ENCODE measurements at regions not wholly inside any gene's neighbourhood (a gene's known extent, or its start where the extent isn't known, plus 50 kb on each side); places are given as distances from the start of the nearest gene placed in this dataset.

- FAIRE-seq = no peak
- no peak overlapping the region for H2BK12ac ChIP-seq (ENCODE audit: low read depth, low read length)
These were observed 104.0 kb upstream of the CPM start for GRCh38 chr12:69036999-69037398.

More at GRCh38 chr12:69036999-69037398, 104.0 kb upstream of the CPM start:
- Histone ChIP-seq H4K8ac (ENCODE audit: extremely low read depth, insufficient read depth, low read length) (no peak overlapping the region), H4K5ac (ENCODE audit: insufficient read length, low read depth, low read length) (no peak overlapping the region), H3K79me2 (ENCODE audit: control insufficient read depth in 1 of 2, insufficient read depth in 2 of 2, low read length in 2 of 2) (no peaks in the 10 kb centered on the region), H3K14ac (ENCODE audit: insufficient read length) (no peak overlapping the region), H3K27me3 (replicated peaks in 1 of 4; ENCODE audit: control insufficient read depth in 3 of 4, extremely low read depth in 1 of 4, insufficient read depth in 3 of 4, low read length in 3 of 4) (no peaks in the 10 kb centered on the region; a peak in 1 of 7 replicates), H2AFZ (ENCODE audit: low read length) (no peak overlapping the region), H3K4me2 (ENCODE audit: insufficient read depth in 1 of 2, low read depth in 2 of 2, low read length in 2 of 2) (no peak overlapping the region), H3K9ac (replicated peaks in 1 of 4; ENCODE audit: extremely low read depth in 1 of 4, low read depth in 3 of 4, low read length in 3 of 4) (no peak overlapping the region), H2AK5ac (ENCODE audit: low read depth, low read length) (no peak overlapping the region), H4K91ac (replicated peaks; ENCODE audit: insufficient read length, low read length) (no peak overlapping the region), H2BK15ac (ENCODE audit: low read length) (no peak overlapping the region), H2BK20ac (ENCODE audit: low read length) (no peak overlapping the region), H3K79me1 (ENCODE audit: low read depth, low read length) (no peaks in the 10 kb centered on the region), H4K20me1 (replicated peaks in 1 of 2; ENCODE audit: control insufficient read depth in 1 of 2, insufficient read depth in 2 of 2, low read length in 2 of 2) (no peaks in the 10 kb centered on the region), H3K4ac (replicated peaks; ENCODE audit: insufficient read length, low read depth, low read length) (no peak overlapping the region), H3K36me3 (ENCODE audit: control insufficient read depth in 2 of 4, insufficient read depth in 4 of 4, low read length in 3 of 4) (no peaks in the 10 kb centered on the region), H3K23ac (ENCODE audit: insufficient read length) (no peak overlapping the region), H2BK5ac (ENCODE audit: low read depth, low read length) (no peak overlapping the region), H2BK120ac (replicated peaks; ENCODE audit: low read depth, low read length) (no peak overlapping the region), H3K56ac (replicated peaks; ENCODE audit: insufficient read length, low read depth, low read length) (no peak overlapping the region), H3K4me3 (ENCODE audit: extremely low read depth in 1 of 4, insufficient read depth in 2 of 4, low read depth in 3 of 4, low read length in 4 of 4) (no peak overlapping the region), H3K23me2 (ENCODE audit: low read depth, low read length) (no peaks in the 10 kb centered on the region), H3K9me3 (ENCODE audit: insufficient read depth in 2 of 2, low read depth in 1 of 2, low read length in 1 of 2) (no peaks in the 10 kb centered on the region), H3K27ac (ENCODE audit: low read depth, low read length) (no peak overlapping the region), H3K4me1 (replicated peaks in 1 of 4; ENCODE audit: control insufficient read depth in 3 of 4, insufficient read depth in 4 of 4, low read length in 3 of 4) (no peaks in the 10 kb centered on the region), H3K18ac (ENCODE audit: extremely low read depth, low read length) (no peak overlapping the region)
- DNase-seq (ENCODE audit: low read depth in 1 of 2, low spot score in 2 of 2) = no peak
- ChIA-PET CTCF (ENCODE audit: partially characterized antibody) (interaction anchor here (1.1 to 2.6 kb wide), 2 partner anchors 9 to 37 kb away, joined by 3 to 6 read pairs; no protein-coding TSS in a partner anchor), POLR2A (ENCODE audit: partially characterized antibody) (interaction anchor here (2.2 kb wide), 1 partner anchor 16 kb away, joined by 6 read pairs; no protein-coding TSS in a partner anchor)
- 87% methylated on average over 4 of the region's 4 CpGs; no CpG with 5 or more reads in 1 of the 2 experiments for WGBS, 2 experiments (ENCODE audit: extremely low coverage in 1 of 2, insufficient coverage in 1 of 2, insufficient read length in 1 of 2, insufficient replicate concordance in 2 of 2, low coverage in 1 of 2, low lambda C conversion rate in 2 of 2, missing lambda C conversion rate in 1 of 2)
- no peak for TF ChIP-seq BRCA1 (IDR thresholded peaks at IDR 0.05; ENCODE audit: low read depth, low read length)
- no peak for TF ChIP-seq EP300 (IDR thresholded peaks at IDR 0.05; ENCODE audit: borderline replicate concordance in 1 of 2, low read depth in 2 of 2, low read length in 2 of 2)
- TF ChIP-seq RFX5 (IDR thresholded peaks at IDR 0.05; ENCODE audit: borderline replicate concordance, low read depth, low read length) = no peak
